ENCODE measurements at regions not wholly inside any gene's neighbourhood (a gene's known extent, or its start where the extent isn't known, plus 50 kb on each side); places are given as distances from the start of the nearest gene placed in this dataset.

DNA sequence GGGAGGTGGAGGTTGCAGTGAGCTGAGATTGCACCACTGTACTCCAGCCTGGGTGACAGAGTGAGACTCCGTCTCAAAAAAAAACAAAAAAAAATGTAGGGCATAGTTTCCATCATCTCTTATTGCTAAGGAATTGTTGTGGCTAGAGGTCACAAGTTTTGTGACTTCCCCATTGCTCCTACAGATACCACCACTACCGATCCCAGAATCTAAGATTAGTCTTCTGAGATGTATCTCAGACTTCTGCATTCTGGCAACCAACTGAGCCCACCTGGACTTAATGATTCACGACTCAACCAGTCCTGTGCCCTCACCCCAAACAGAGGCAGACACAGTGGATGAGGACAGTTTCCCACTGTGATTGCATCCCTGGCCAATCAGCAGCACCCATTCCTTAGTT is 148.9 kb downstream of the NECTIN1 start:
- DNase-seq, result no peak
- Histone ChIP-seq H3K4me3 (ENCODE audit: low read depth, low read length) (no peak overlapping the region), H3K36me3 (no peaks in the 10 kb centered on the region), H3K9me3 (no peaks in the 10 kb centered on the region), H3K27me3 (no peaks in the 10 kb centered on the region; the same call in 1 of the 2 replicates), H3K4me1 (no peaks in the 10 kb centered on the region)
- TF ChIP-seq, protein P1, sequence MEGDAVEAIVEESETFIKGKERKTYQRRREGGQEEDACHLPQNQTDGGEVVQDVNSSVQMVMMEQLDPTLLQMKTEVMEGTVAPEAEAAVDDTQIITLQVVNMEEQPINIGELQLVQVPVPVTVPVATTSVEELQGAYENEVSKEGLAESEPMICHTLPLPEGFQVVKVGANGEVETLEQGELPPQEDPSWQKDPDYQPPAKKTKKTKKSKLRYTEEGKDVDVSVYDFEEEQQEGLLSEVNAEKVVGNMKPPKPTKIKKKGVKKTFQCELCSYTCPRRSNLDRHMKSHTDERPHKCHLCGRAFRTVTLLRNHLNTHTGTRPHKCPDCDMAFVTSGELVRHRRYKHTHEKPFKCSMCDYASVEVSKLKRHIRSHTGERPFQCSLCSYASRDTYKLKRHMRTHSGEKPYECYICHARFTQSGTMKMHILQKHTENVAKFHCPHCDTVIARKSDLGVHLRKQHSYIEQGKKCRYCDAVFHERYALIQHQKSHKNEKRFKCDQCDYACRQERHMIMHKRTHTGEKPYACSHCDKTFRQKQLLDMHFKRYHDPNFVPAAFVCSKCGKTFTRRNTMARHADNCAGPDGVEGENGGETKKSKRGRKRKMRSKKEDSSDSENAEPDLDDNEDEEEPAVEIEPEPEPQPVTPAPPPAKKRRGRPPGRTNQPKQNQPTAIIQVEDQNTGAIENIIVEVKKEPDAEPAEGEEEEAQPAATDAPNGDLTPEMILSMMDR (IDR thresholded peaks at IDR 0.05; ENCODE audit: low read depth, low read length), result no peak

DNA sequence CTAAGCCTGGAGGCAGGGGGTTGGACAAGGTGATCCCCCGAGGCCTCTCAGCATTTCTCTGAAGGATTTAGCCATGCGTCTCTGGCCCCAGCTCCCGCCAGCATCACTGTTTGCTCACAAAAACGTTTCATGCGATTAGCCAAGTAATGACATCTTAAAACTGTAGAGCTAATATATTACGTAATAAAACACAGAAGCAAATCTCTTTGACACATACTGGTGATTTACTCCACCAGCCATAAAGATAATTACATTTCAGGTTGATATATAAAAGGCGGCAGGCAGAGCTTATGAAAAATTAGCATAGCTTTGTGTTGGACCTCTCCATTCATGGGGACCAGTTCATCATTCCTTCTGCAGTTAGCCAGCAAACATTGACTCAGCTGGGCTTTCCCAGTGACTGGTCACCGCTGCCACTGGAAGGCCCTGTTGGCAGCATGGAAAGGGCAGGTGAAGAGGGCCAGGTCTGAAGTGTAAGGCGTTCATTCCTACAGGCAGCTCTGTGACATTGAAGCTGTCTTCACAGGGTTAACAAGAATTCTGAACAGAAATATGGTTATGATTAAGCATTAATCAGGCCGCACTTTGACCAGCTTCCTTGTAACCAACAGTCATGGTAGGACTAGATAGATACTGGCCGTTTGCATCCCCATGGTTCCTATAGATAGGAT is 150.3 kb downstream of the NECTIN1 start:
- H3K27me3 ChIP-seq, result no peaks in the 10 kb centered on the region
- no peaks in the 10 kb centered on the region for H3K36me3 ChIP-seq
- H3K4me3 ChIP-seq (ENCODE audit: low read depth, low read length), result no peak overlapping the region
- no peak for DNase-seq
- TF ChIP-seq, protein P1 (IDR thresholded peaks at IDR 0.05; ENCODE audit: low read depth, low read length), result no peak
- no peaks in the 10 kb centered on the region for H3K9me3 ChIP-seq
- no peaks in the 10 kb centered on the region for H3K4me1 ChIP-seq

DNA sequence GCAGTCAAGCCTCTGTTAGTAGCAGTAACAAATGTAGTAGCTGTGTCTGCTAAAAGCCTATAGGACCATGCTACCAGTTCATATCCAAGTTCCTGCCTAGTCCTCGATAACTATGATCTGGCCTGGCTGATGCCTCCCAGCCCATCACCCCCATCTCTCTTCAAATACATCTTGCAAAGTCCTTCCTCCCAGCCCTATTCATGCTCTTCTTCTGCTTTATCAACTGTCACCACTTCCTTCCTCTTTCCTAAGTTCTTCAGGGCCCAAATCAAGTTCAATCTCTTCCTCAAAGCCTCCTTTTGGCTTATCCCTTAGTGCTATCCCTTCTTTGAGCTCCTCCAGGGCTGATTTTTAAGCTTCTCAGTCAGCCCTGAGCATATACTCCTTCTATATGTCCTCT is 150.9 kb upstream of the THY1 start:
- Histone ChIP-seq H3K27me3 (no peaks in the 10 kb centered on the region), H3K4me1 (peaks cover 7% of the 10 kb centered on the region), H3K9me3 (no peaks in the 10 kb centered on the region), H3K36me3 (no peaks in the 10 kb centered on the region), H3K4me3 (ENCODE audit: low read depth, low read length) (no peak overlapping the region)
- TF ChIP-seq, protein P1 (IDR thresholded peaks at IDR 0.05; ENCODE audit: low read depth, low read length), result no peak
- no peak for DNase-seq

DNA sequence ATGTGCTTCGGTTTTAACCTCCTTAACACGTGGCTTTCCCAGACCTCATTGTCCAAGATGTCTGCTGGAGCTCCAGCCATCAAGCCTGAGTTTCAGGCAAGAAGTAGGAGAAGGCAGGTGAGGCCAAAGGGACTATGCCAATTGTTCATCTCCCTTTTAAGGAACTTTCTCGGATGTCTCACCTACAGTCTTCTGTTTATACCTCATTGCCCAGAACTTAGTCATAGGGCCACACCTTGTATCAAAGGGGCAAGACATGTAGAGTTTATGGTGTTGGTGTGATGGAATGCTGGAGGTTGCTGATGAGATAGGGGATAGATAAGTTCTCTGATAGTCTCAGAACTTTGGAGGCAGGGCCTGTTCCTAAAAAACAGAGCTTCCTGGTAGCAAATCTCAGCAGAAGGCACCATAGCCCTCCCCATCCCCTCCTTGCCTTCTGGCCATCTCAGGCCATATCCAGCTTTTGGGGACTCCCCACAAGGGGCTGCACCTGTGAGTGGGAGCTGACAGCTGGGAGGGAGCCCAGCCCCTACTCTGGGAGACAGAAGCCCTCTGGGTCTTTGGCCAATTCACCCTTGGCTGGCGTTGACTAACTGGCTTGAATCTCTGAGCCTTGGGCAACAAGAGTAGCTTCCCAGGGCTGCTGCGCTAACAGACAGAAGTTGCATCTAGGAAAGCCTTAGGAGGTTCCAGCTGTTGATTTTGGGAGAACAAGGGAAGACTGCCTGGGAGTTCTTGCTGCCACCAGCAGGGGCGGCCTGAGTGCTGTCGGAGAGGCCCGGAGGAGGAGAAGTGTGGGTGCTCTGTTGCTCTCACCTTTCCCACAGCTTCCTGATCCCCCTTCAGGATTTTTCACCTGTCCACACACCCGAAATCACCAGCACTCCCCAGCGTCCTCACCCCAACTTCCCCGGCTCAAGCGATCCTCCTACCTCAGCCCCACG is 149.8 kb upstream of the THY1 start:
- Histone ChIP-seq H3K27me3 (no peaks in the 10 kb centered on the region), H3K4me3 (ENCODE audit: low read depth, low read length) (no peak overlapping the region), H3K9me3 (no peaks in the 10 kb centered on the region), H3K36me3 (no peaks in the 10 kb centered on the region), H3K4me1 (peaks cover 13% of the 10 kb centered on the region)
- no peak for DNase-seq
- TF ChIP-seq, protein P1 (IDR thresholded peaks at IDR 0.05; ENCODE audit: low read depth, low read length), result no peak

DNA sequence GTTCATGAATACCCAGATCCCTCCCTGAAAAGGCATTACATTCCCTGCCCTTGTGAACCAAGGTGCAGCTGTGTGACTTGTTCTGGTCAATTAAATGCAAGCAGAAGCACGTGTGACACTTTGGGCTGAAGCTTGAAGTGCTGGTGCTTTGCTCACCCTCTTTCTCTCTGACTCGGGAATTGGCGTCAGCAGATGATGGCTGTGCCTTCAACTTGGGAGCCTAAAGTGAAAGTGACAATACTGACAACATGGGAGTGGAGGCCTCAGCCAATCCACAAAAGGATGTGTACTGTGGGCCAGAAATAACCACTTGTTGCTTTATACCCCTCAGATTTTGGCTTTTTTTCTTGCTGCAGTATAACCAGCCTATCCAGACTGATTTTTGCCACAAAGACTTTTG is 148.3 kb upstream of the THY1 start:
- no peaks in the 10 kb centered on the region for H3K9me3 ChIP-seq
- no peak overlapping the region for H3K4me3 ChIP-seq (ENCODE audit: low read depth, low read length)
- no peaks in the 10 kb centered on the region for H3K36me3 ChIP-seq
- no peak for DNase-seq
- TF ChIP-seq, protein P1 (IDR thresholded peaks at IDR 0.05; ENCODE audit: low read depth, low read length), result no peak
- H3K4me1 ChIP-seq, result peaks cover 17% of the 10 kb centered on the region
- H3K27me3 ChIP-seq, result no peaks in the 10 kb centered on the region

All from BE2C (cell line).